HPDE6-E6E7 (cell line): ENCODE measurements at regions not wholly inside any gene's neighbourhood (a gene's known extent, or its start where the extent isn't known, plus 50 kb on each side); places are given as distances from the start of the nearest gene placed in this dataset.

ENCODE experiments used
- DNase-seq: peaks from one replicate; pipeline ENCODE4 v3.0.0; 2011; ENCODE audit warnings: missing footprints; ENCODE audit errors: extremely low spot score

DNA sequence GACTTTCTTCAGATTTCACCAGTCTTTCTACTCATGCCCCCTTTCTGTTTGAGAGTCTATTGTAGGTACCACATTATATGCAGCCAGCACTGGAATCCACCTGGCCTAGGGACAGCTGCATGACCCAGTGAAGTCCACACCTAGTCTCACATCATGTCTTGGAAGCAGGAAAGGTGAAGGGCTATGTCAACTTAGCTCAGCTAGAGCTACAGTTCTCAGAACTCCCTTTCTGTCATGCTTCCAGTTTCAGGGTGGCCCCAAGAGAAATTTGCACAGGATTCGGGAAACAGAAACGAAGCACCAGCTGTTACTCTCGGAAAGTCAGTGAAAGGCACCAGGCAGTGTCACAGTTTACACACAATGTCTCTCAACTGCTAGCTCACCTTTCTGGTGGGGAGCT is 51.6 kb upstream of the NLRP1 start:
- no peak for DNase-seq

DNA sequence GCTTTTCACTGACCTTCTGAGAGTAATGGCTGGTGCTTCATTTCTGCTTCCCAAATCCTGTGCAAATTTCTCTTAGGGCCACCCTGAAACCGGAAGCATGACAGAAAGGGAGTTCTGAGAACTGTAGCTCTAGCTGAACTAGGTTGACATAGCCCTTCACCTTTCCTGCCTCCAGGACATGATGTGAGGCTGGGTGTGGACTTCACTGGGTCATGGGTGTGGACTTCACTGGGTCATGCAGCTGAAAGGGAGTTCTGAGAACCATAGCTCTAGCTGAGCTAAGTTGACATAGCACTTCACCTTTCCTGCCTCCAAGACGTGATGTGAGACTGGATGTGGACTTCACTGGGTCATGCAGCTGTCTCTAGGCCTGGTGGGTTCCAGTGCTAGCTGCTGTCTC is 54.3 kb upstream of the NLRP1 start:
- DNase-seq = no peak

DNA sequence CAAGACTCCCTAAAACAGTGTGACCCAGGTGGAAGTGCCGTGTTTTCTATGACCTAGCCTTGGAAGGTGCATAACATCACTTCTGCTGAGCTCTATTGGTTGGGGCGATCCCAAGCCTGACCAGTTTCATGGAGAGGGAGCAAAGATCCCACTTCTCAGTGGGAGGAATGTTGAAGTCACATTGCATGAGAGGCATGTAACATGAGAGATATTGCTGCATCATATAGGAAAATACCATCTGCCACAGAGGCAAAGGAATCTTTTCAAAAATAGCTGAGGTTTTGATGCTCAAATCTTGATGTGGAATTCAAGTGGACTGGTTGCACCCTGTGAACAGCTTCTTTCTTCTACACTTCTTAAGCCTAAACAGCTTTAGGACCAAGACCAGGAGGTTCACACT is 56.4 kb upstream of the NLRP1 start:
- DNase-seq = no peak

DNA sequence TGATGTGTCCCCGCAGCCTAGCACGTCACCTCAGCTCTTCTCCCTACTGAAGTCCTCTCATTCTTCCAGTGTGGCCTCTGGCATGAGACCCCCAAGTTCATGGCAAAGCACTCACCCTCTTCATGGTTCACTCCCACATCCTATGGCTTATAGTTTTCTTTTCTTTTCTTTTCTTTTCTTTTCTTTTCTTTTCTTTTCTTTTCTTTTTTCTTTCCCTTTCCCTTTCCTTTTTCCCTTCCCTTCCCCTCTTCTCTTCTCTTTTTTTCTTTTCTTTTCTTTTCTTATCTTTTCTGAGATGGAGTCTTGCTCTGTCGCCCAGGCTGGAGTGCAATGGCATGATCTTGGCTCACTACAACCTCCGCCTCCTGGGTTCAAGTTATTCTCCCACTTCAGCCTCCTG is 58.4 kb upstream of the NLRP1 start:
- DNase-seq = no peak

DNA sequence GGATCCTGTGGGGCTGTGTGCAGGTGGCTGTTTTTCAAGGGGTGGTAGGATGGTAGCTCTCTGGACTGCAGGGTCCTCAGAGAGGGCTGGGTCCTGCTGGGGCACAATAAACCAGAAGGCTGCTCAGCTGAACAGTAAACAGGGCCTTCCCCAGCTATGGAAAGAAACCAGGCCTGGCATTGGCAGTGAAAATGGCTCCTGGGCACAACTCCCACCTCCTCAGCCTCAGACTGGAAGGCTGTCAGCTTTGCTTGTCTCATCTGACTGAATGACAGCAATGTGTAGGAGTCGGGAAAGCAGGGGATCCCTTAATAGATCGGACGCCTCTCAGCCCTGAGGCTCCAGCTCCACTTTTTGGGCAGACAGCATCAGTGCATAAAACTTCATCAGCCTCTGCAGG is 59.8 kb upstream of the NLRP1 start:
- DNase-seq = no peak

DNA sequence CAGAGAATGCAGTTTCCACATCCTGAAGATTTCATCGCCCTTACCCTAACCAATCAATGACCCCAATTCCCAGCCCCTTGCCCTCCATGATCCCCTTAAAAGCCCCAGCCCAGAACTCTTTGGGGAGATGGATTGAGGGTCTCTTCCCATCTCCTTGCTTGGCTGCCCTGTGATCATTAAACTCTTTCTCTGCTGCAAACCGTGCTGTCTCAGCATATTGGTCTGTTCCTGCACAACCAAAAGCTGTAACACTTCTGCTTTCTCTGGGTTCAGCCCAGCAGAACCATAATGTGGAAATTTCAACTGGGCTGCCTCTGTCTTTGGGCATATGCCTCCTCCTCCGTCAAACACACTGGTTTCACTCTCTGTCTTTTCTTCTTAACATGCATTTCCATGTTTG is 67.0 kb upstream of the NLRP1 start:
- DNase-seq = no peak

DNA sequence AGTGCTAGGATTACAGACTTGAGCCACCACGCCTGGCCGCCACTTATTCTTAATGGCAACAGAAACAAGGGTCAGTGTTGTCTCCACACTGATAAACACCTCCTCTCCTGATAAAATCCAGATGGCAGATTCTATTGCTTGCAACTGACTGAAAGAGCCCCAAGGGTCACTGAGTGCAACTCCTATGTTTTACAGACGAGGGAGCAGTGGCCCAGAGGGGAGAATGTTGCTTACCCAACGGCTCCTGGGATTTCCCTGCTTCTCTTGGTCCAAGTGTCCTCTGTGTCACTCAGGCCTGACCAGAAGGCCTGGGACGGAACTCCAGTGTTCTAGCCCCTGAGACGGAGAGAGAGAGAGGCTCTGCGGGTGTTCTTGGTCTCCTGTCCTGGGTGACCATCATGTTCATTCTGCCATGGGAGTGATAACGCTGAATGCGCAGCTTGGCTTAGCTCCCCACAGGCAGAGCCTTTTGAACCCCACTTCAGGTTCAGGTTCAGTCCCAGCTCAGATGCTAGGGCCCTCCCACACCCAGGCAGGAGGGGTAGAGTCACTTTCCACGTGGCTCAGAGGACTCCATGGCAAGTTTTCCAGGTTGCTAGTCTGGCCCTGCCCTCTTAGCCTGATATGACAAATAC is 77.3 kb upstream of the NLRP1 start:
- no peak for DNase-seq

DNA sequence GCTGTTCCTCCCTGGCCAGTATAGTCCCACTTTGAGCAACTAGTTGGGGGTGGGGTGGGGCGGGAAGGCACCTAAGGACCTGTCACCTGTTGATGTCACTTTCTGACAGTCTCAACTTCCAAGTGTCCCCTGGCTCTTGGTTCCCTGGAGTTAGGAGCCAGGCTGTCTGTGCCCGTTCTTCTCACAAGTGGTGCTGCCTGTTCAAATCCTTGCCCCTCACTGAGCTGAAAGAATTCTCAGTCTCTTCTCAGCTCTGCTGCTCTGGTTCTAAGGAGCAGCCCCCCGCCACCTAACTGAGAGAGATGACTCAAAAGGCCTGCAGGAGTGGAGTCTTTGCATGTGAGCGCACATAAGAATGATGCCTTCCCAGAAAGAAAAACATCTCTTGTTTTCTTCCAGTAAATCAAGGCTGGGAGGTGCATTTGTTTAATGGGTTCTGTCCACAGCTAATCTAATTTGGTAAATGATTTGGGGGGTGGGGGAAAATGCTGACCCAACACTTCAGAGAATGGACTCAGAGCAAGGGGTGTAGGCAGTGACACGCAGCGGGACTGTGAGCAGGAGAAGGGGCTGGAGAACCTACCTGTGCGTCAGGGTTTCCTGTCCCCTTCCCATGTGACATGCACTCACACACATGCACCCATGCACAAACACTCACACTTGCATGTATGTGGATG is 78.2 kb upstream of the NLRP1 start:
- no peak for DNase-seq

DNA sequence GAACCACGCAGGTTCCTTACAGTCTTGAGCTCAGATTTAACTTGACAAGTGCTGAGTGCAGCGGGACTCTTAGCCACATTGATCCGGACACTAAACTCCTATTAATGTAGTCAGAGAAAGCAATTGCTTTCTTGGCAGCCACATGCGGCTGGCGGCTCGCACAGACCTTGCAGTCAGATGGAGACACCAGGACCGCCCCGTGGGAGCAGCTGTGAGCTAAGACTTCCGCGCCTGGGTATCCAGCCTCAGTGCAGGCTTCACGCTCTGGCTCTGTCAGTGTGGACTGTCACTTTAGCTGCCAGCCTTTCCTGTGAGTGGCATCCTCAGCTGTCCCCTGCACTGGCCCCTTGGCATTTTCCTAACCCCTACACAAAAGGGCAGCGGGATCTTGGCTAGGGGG is 80.9 kb upstream of the NLRP1 start:
- no peak for DNase-seq

DNA sequence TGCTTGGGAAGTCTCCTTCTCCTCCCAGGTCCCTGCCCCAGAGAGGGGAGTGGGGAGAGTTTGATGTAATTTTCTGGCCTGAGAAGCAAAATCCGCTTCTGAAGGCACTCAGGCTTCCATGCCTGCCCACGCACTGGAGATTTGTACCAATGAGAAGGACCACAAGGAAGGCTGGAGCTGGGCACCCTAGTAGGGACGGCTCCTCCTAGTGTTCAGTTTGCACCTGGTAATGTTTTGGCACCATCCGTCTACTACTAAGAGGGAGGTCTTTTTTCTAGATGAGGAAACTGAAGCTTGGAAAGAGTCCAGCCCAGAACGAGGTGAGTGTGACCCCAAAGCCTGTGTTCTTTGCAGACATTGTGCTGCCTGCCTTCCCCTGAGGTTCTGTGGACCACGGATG is 83.6 kb upstream of the NLRP1 start:
- no peak for DNase-seq

DNA sequence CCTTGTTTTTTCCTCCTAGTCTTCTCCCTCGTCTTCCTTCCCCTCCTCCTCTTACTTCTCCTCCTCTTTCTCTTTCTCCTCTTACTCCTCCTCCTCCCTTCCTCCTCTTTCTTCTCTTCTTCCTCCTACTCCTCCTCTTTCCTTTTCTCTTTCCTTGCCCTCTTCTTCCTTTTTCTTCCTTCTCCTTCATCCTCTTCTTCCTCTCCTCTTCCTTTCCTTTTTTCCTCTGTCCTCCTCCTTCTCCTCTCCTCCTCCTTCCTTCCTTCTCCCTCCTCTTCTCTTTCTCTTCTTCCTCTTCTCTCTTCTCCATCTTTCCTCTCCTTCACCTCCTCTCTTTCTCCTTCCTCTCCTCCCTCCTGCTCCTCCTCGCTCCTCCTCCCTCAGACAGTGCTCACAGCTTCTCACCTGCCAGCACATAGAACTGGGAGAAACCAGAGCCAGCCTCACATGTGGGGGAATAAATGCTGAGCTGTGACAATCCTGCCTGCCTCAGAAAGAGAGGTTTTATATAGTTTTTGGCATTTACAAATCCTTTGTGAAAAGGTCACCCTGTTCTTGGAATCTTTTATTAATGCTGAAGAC is 84.3 kb upstream of the NLRP1 start:
- DNase-seq = no peak

DNA sequence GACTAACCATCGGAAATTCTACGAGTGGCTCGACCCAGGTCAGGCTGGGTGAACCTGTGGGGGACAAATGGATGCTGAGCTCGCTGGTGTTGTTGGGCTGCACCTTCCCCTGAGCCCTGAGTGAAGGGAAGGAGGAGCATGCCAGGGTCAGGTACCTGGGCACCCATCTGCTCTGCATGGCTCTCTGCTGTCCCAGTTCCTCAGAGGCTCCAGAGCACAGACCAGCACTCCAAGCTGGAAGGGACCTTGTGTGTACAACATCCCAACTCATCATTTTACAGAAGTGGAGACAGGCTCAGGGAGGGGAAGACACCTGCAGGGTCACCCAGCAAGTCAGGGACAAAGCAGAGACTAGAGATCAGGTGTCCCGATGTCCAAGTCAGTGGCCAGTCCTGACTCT is 84.9 kb upstream of the NLRP1 start:
- no peak for DNase-seq

DNA sequence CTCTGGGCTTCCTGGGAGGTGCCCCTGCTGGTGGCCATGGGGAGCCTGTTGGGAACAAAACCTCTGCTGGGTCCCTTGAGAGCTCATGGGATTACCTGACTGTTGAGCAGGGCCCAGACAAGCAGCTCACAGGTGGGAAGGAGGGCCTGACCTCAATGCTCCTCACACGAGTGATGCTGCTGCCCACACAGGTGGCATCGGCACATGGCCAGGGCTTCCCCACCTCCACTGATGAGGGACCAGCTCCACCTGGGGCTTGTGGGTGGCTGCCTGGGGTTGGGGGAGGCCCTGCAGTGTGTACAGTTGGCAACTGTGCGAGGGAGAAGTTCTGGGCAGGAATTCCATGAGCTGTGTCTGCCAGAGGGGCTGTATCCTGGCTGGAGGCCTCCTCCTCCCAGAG is 87.8 kb upstream of the NLRP1 start:
- DNase-seq = no peak

DNA sequence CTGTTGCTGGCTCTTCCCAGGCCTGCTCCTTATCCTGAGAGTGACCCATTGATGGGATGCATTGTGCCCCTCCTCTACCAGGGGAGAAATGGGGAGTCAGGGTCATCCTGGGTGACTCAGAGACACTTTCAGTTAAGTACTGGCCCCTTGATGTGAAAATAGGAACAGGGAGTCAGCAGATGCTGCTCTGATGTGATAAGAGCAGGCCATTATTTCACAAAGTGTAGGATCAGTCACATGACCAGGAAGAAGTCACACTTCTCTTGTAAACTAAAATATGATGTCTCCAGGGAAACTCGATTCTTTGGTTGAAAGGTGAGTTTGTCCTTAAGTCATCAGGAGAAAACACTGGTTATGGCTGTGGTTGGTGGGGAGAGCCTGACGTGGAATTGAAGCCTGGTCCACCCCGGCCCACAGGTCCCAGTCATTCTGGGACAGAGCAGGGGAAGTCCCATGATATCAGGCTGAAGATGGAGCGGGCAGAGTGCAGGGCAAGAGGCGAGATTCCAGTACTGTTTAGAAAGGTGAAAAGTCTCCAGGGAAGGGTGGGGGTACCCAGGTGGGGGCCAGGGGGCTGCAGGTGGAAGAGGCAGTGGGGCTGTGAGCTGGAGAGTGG is 88.6 kb upstream of the NLRP1 start:
- DNase-seq = no peak

DNA sequence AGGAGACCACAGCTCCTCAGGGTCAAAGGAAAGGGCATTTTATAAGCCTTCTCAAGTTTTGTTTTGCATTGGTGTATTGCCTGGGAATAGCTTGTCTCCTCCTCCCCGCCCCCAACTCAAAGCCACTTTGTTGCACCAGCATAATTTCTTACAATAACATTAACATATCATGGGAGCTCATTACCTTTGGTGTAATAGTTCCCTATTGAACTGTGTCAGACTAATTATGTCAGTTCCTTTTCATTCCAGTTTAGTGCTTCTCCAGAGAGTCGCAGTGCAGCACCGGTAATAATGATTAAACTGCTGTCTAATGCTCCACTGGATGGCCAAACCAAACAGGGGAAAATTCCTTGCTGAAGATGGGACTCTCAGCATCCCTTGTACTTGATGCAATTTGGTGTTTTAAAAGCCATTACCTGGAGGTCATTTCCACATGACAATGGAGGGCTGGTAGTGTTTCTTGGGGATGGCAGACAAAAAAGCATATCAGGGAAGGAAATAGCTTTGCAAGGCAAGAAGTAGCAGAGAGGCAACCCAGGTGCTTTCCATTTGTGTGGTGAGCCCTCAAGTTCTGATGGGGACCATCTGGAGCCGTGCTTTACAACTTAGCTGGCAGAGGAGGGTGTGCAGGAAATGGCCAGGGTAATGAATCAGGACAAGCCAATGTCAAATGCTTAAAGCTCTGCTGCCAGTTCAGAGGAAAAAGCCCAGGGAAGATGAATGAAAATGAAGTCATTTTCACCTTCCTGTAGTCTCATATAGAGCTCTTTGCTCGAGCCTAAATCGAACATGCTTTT is 91.5 kb upstream of the NLRP1 start:
- no peak for DNase-seq

DNA sequence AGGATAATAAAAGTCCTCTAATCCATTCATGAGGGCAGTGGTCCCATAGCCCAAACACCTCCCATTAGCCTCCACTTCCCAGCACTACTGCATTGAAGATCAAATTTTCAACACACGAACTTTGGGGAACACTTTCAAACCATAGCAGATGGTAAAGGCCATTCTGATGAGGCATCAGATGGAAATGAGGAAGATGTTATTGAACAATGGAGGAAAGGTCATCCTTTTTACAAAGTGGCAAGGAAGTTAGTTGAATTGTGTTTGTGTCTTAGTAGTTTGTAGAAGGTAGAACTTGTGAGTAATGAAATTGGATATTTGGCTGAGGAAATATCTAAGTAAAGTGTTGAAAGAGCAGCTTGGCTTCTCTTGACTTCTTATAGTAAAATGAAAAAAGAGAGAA is 93.3 kb upstream of the NLRP1 start:
- no peak for DNase-seq

DNA sequence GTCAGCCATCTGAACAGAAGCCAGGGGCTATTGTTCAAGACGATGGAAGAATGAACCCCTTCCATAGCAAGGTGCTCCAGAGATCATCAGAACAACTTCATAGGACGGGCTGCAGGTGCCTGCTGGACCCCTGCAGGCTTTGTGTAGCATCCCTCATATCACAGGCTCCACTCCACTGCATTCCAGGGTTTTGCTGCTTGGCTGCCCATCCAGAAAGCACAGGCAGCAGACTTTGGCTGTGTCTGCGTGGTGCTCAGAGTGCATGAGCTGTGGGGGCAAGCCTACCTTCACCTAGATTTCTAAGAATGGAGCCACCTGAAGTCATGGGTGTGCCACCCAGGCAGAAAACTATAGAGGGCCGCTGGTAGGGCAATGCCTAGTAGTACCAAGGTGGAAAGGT is 93.9 kb upstream of the NLRP1 start:
- no peak for DNase-seq

DNA sequence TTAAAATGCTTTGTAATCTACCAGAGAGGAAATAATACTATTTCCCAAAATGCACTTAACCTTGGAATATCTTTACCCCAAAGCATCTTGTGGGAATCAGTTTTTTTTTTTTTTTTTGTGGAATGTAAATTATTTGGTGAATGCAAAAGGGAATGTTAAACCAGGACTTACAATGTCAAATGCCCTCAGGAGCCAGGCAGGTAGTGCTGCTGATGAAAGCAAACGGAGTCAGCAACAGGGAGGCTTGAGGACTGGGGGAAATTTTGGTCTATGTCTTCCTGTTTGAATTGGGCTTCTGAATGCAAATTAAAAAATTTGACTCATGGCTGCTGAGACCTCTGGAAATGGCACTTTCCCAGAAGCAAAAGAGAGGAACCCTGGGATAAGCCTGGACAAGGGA is 96.5 kb upstream of the NLRP1 start:
- DNase-seq = no peak

DNA sequence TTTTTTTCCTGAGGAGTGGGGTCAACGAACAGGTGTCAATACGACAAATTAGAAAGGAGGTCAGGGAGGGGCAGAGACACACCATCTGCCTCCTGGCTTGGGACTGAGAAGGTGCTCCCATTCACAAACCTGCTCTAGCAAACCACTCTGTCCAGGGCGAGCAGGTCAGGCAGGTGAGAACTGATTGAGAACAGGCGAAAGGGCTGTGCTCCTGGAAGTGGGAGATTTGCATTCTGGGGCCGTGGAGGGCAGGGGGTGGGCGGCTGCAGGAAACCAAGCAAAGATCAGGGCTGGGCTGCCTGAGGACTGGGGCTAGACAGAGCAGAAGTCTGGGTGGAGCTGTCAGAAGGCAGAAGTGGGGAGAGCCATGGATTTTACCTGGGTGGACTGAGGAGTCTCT is 98.9 kb upstream of the NLRP1 start:
- DNase-seq = no peak

DNA sequence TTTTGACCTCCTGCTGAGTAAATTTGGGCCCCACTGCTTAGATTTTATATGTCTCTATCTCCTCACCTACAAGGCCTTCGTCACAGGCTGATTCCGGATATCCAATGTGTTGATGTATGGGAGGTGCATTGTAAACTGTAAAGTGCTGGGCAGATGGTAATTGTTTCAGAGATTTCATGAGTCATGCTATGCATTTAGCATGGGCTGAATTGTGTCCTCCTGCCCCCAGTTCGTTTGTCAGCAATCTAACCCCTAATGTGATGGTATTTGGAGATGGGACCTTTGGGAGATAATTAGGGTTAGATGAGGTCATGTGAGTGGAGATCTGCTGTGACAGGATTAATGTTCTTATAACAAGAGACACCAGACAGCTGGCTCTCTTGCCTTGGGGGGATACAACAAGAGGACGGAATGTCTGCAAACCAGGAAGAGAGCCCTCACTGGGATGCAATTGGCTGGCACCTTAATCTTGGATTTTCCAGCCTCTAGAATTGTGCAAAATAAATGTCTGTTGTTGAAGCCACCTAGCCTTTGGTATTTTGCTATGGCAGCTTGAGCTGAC is 101.8 kb upstream of the NLRP1 start:
- DNase-seq = no peak

DNA sequence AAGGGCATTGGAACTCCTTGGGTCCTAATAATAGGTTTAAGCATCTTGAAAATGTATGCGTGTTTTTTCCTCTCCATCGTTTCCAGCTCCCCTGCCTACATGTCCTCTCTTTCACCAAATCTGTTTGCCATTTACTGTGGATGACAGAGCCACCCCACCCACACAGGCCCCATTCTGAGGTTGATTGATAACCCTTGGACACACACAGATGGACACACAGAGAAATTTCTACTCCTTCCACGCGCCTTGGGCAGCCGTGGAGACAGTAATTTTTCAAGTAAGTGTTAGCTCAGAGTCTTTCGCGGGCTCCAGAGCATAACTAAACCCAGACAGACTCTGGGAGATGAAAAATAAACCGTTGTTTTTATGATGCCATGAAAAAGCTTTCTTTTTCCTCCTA is 103.3 kb upstream of the NLRP1 start:
- DNase-seq = no peak

DNA sequence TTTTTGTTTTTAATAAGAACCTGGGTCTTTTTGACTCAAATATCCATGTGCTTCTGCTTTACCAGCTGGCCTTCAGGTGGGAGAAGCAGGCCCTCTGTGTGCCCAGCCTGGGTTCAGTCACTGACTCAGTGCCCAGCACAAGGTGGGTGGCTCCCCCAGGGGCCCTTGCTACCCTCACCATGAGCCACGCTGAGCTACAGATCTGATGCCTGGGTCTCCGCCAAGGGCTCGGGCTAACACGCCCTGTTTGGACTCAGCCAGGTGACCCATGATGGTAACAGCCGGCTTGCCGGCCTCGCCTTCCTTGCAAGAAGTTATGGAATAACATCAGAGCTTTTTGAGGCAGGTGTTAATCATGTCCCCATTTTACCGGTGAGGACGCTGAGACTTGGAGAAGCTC is 109.5 kb upstream of the NLRP1 start:
- no peak for DNase-seq
